Gastrocnemius medialis (tissue), 4 donors: ENCODE measurements at regions not wholly inside any gene's neighbourhood (a gene's known extent, or its start where the extent isn't known, plus 50 kb on each side); places are given as distances from the start of the nearest gene placed in this dataset.

ENCODE experiments used
- CTCF ChIP-seq, 5 experiments: fragments of 450-650 bp in 3 of 5; fragments of 200-600 bp in 2 of 5; sonication (generic) in 2 of 5; IDR thresholded peaks in 4 of 5; conservative IDR thresholded peaks in 1 of 5; 1 replicate in 4 of 5; 2 replicates in 1 of 5; pipeline ENCODE4 v1.5.1; 2016 to 2019; ENCODE audit warnings: antibody characterized with exemption in 5 of 5, mild to moderate bottlenecking in 3 of 5, moderate library complexity in 3 of 5
- POLR2A ChIP-seq, 2 donors: fragments of 450-650 bp; IDR thresholded peaks; one replicate each; pipeline ENCODE4 v1.6.1; 2017; ENCODE audit warnings: antibody characterized with exemption in 2 of 2, mild to moderate bottlenecking in 2 of 2, moderate library complexity in 2 of 2

- TF ChIP-seq CTCF (IDR thresholded peaks at IDR 0.05 in 4 of 5, conservative IDR thresholded peaks at IDR 0.05 in 1 of 5) (no peak), POLR2A (IDR thresholded peaks at IDR 0.05) (no peak)
Observed at GRCh38 chr2:181755181-181755580, 74.9 kb upstream of the NEUROD1 start.
